PC-3 (cell line): ENCODE measurements at regions not wholly inside any gene's neighbourhood (a gene's known extent, or its start where the extent isn't known, plus 50 kb on each side); places are given as distances from the start of the nearest gene placed in this dataset.

Experiments
- EZH2 ChIP-seq: fragments of 300-600 bp; sonication (generic); IDR thresholded peaks from one replicate; pipeline ENCODE4 v1.6.1; 2017; ENCODE audit warnings: antibody characterized with exemption, mild to moderate bottlenecking, low read length; ENCODE audit not compliant: unreplicated experiment
- EZH2phosphoT487 ChIP-seq: fragments of 300-600 bp; sonication (generic); IDR thresholded peaks from 2 replicates; pipeline ENCODE4 v1.6.1; 2018; ENCODE audit warnings: mild to moderate bottlenecking, antibody characterized with exemption, low read length, borderline replicate concordance
- TF ChIP-seq, protein P1 (sequence below): fragments of 300-600 bp; sonication (generic); conservative IDR thresholded peaks from 2 replicates; pipeline ENCODE4 v1.5.1; 2017; ENCODE audit warnings: antibody characterized with exemption, low read depth, mild to moderate bottlenecking, low read length

- TF ChIP-seq EZH2 (no peak), EZH2phosphoT487 (no peak)
- TF ChIP-seq, protein P1, sequence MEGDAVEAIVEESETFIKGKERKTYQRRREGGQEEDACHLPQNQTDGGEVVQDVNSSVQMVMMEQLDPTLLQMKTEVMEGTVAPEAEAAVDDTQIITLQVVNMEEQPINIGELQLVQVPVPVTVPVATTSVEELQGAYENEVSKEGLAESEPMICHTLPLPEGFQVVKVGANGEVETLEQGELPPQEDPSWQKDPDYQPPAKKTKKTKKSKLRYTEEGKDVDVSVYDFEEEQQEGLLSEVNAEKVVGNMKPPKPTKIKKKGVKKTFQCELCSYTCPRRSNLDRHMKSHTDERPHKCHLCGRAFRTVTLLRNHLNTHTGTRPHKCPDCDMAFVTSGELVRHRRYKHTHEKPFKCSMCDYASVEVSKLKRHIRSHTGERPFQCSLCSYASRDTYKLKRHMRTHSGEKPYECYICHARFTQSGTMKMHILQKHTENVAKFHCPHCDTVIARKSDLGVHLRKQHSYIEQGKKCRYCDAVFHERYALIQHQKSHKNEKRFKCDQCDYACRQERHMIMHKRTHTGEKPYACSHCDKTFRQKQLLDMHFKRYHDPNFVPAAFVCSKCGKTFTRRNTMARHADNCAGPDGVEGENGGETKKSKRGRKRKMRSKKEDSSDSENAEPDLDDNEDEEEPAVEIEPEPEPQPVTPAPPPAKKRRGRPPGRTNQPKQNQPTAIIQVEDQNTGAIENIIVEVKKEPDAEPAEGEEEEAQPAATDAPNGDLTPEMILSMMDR: no peak
Observed at GRCh38 chr1:164369698-164370365, 189.2 kb upstream of the PBX1 start.
